SK-N-SH treated with all-trans-retinoic acid at 6 μM for 48 hours (cell line): ENCODE measurements at regions not wholly inside any gene's neighbourhood (a gene's known extent, or its start where the extent isn't known, plus 50 kb on each side); places are given as distances from the start of the nearest gene placed in this dataset.

ENCODE experiments used
- ATAC-seq: fragments of 200-7000 bp; cut with Tn5 transposase; 3 replicates; pipeline ENCODE4 v1.9.1; 2020; ENCODE audit warnings: mild to moderate bottlenecking, moderate library complexity
- BACH2 ChIP-seq: fragments of 250-450 bp; sonication (Bioruptor Pico); IDR thresholded peaks from 2 replicates; pipeline ENCODE4 v1.9.0; 2021; ENCODE audit warnings: mild to moderate bottlenecking, borderline replicate concordance
- ESRRG ChIP-seq: fragments of 250-450 bp; sonication (Bioruptor Pico); IDR thresholded peaks from 2 replicates; pipeline ENCODE4 v1.6.1; 2021; ENCODE audit warnings: mild to moderate bottlenecking
- PPARA ChIP-seq: fragments of 250-450 bp; sonication (Bioruptor Pico); IDR thresholded peaks from 2 replicates; pipeline ENCODE4 v1.5.0; 2020; ENCODE audit warnings: mild to moderate bottlenecking, borderline replicate concordance
- ZFP30 ChIP-seq: fragments of 450-650 bp; formaldehyde crosslinking; IDR thresholded peaks from 2 replicates; pipeline ENCODE4 v1.5.0; 2022; ENCODE audit warnings: mild to moderate bottlenecking, moderate library complexity
- ZNF565 ChIP-seq: fragments of 450-650 bp; formaldehyde crosslinking; conservative IDR thresholded peaks from 2 replicates; pipeline ENCODE4 v1.5.0; 2020; ENCODE audit warnings: low read depth, mild to moderate bottlenecking, moderate library complexity
- ZNF70 ChIP-seq: fragments of 450-650 bp; formaldehyde crosslinking; IDR thresholded peaks from 2 replicates; pipeline ENCODE4 v1.5.0; 2020; ENCODE audit warnings: mild to moderate bottlenecking, moderate library complexity
- ZNF8 ChIP-seq: fragments of 450-650 bp; formaldehyde crosslinking; IDR thresholded peaks from 2 replicates; pipeline ENCODE4 v1.5.0; 2020; ENCODE audit warnings: mild to moderate bottlenecking, moderate library complexity
- TF ChIP-seq, protein P1 (sequence below): fragments of 250-450 bp; sonication (Bioruptor Pico); IDR thresholded peaks from 2 replicates; pipeline ENCODE4 v1.5.1; 2021; ENCODE audit warnings: mild to moderate bottlenecking, moderate library complexity
- TF ChIP-seq, protein P2 (sequence below): fragments of 250-450 bp; sonication (Bioruptor Pico); IDR thresholded peaks from 2 replicates; pipeline ENCODE4 v1.8.0; 2020; ENCODE audit warnings: mild to moderate bottlenecking, moderate library complexity, borderline replicate concordance
- TF ChIP-seq, protein P3 (sequence below): fragments of 250-450 bp; sonication (Bioruptor Pico); IDR thresholded peaks from 2 replicates; pipeline ENCODE4 v1.5.0; 2020; ENCODE audit warnings: mild to moderate bottlenecking, moderate library complexity

DNA sequence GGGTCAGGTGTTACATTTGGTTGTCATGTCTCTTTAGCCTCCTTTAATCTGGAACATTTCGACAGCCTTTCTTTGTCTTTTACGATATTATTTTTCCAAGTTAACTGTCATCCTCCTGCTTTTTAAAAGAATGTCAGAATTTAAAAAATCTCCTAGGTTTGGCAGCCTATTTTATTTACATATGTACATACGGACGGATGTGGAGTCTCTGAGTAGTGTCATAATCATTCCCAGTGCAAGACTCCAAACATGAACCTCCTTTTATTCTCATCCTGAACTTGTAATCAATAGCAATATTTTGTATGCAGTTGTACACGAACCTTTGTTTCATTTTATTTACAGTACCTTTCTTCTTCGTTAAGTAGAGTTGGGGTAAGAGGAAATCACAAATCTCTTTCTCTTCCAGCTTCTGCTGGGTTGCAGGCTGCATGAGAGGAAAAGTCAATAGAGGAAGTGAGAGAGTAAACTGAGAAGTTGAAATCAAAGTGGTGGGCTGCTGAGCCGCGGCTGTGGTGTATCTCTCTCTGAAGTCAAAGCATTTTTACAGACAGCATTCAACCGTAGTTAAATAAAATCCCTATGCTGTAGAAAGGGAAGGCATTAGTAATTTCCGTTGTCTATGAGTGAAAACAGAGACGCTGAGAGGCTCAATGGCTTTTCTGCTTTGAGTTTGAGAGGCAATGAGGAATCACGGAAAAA lies 53.9 kb upstream of the RPS6KA3 start:
- TF ChIP-seq, protein P1, sequence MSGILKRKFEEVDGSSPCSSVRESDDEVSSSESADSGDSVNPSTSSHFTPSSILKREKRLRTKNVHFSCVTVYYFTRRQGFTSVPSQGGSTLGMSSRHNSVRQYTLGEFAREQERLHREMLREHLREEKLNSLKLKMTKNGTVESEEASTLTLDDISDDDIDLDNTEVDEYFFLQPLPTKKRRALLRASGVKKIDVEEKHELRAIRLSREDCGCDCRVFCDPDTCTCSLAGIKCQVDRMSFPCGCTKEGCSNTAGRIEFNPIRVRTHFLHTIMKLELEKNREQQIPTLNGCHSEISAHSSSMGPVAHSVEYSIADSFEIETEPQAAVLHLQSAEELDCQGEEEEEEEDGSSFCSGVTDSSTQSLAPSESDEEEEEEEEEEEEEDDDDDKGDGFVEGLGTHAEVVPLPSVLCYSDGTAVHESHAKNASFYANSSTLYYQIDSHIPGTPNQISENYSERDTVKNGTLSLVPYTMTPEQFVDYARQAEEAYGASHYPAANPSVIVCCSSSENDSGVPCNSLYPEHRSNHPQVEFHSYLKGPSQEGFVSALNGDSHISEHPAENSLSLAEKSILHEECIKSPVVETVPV = no peak
- TF ChIP-seq, protein P2, sequence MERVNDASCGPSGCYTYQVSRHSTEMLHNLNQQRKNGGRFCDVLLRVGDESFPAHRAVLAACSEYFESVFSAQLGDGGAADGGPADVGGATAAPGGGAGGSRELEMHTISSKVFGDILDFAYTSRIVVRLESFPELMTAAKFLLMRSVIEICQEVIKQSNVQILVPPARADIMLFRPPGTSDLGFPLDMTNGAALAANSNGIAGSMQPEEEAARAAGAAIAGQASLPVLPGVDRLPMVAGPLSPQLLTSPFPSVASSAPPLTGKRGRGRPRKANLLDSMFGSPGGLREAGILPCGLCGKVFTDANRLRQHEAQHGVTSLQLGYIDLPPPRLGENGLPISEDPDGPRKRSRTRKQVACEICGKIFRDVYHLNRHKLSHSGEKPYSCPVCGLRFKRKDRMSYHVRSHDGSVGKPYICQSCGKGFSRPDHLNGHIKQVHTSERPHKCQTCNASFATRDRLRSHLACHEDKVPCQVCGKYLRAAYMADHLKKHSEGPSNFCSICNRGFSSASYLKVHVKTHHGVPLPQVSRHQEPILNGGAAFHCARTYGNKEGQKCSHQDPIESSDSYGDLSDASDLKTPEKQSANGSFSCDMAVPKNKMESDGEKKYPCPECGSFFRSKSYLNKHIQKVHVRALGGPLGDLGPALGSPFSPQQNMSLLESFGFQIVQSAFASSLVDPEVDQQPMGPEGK = no peak
- TF ChIP-seq ZFP30 (CRISPR knock-in tag) = no peak
- TF ChIP-seq ESRRG (CRISPR knock-in tag) = no peak
- TF ChIP-seq PPARA (CRISPR knock-in tag) = no peak
- no peak for TF ChIP-seq ZNF8
- TF ChIP-seq BACH2 (CRISPR knock-in tag) = no peak

DNA sequence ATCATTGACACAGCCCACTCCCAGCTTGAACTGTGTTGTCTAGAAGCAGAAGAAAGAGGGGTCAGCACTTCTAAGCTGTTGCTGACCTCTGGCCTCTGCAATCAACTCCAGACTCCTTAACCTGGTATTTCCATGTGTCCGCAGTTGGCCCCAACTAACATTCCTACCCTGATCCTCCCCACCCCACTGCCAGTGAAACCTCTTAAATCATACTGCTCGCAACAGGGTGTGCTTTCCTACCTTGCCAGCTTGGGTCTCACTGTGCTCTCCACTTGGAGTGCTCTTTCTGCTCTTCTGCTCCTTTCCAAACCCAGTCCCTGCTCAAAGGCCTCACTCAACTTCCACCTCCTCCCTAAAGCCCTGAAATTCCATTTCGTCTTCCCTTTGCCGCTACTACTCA lies 52.3 kb upstream of the RPS6KA3 start:
- no peak for ATAC-seq
- TF ChIP-seq BACH2 (CRISPR knock-in tag) = no peak
- TF ChIP-seq ZFP30 (CRISPR knock-in tag) = no peak

More for the DNA sequence above, 53.9 kb upstream of the RPS6KA3 start:
- no peak for ATAC-seq

DNA sequence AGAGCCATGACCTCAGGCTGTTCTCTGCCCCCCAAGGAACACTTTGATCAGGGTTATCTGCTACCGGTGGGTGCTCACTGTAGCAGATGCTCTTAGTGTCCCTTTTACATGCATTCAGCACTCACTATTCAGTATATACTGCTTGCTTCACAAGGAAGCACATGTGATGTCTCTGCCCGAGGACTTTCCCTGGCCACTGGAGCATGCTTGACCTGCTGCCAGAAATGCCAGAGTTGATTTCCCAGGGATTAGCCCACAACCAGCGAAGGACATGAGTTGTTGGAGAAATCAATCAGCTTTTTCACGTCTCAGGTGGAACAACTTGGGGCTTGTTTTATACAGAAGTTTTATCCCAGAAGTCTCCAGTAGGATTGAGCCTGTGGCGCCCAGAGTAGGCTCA lies 51.2 kb upstream of the RPS6KA3 start:
- TF ChIP-seq PPARA (CRISPR knock-in tag) (no peak), BACH2 (CRISPR knock-in tag) (no peak), ESRRG (CRISPR knock-in tag) (no peak), ZNF565 (CRISPR knock-in tag) (no peak), ZNF70 (CRISPR knock-in tag) (no peak)
- TF ChIP-seq, protein P3, sequence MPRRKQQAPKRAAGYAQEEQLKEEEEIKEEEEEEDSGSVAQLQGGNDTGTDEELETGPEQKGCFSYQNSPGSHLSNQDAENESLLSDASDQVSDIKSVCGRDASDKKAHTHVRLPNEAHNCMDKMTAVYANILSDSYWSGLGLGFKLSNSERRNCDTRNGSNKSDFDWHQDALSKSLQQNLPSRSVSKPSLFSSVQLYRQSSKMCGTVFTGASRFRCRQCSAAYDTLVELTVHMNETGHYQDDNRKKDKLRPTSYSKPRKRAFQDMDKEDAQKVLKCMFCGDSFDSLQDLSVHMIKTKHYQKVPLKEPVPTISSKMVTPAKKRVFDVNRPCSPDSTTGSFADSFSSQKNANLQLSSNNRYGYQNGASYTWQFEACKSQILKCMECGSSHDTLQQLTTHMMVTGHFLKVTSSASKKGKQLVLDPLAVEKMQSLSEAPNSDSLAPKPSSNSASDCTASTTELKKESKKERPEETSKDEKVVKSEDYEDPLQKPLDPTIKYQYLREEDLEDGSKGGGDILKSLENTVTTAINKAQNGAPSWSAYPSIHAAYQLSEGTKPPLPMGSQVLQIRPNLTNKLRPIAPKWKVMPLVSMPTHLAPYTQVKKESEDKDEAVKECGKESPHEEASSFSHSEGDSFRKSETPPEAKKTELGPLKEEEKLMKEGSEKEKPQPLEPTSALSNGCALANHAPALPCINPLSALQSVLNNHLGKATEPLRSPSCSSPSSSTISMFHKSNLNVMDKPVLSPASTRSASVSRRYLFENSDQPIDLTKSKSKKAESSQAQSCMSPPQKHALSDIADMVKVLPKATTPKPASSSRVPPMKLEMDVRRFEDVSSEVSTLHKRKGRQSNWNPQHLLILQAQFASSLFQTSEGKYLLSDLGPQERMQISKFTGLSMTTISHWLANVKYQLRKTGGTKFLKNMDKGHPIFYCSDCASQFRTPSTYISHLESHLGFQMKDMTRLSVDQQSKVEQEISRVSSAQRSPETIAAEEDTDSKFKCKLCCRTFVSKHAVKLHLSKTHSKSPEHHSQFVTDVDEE (CRISPR knock-in tag) = no peak
- TF ChIP-seq, all 23 proteins: peak for 0
- no peak for ATAC-seq
